ENCODE measurements at regions not wholly inside any gene's neighbourhood (a gene's known extent, or its start where the extent isn't known, plus 50 kb on each side); places are given as distances from the start of the nearest gene placed in this dataset.

DNA sequence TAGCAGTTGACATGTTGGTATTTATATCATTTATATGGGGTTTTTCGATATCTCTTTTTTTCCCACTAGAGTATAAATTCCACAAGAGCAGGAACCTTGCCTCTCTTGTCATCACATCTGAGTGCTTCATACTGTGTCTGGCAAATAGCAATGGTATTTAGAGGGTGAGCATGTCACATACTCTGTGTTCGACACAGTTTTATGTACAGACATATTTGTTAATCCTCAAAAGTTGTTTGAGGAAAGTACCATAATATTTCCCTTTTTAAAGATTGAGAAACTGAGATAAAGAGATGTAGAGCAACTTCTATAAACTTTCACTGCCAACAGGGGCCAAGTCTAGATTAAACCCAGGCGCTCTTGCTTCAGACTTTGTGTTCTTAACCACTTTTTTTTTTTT lies 324.6 kb upstream of the PDGFD start:
- TF ChIP-seq POLR2A (IDR thresholded peaks at IDR 0.05) (no peak), EP300 (IDR thresholded peaks at IDR 0.05) (no peak), CTCF (IDR thresholded peaks at IDR 0.05) (no peak)
- intact Hi-C loops (cut with DNase I): no loop called here
- no peaks in the 10 kb centered on the region for H3K4me1 ChIP-seq (ENCODE audit: insufficient read depth)
- H3K4me3 ChIP-seq: no peak overlapping the region
- WGBS, 3 donors: 94 to 98% (median 95%) methylated on average over 3 of the region's 3 CpGs
- no peak overlapping the region for H3K27ac ChIP-seq
- DNase-seq: no peak
- no peaks in the 10 kb centered on the region for H3K36me3 ChIP-seq
- peaks cover 0 to 2% of the 10 kb centered on the region in 2 donors for H3K9me3 ChIP-seq
- H3K27me3 ChIP-seq: no peaks in the 10 kb centered on the region

GRCh38 chr11:104487046-104487806 lies 323.3 kb upstream of the PDGFD start:
- Histone ChIP-seq H3K27me3 (no peaks in the 10 kb centered on the region), H3K36me3 (no peaks in the 10 kb centered on the region), H3K9me3 (peaks cover 0 to 2% of the 10 kb centered on the region in 2 donors), H3K27ac (no peak overlapping the region), H3K4me1 (ENCODE audit: insufficient read depth) (no peaks in the 10 kb centered on the region), H3K4me3 (no peak overlapping the region)
- no peak for TF ChIP-seq CTCF (IDR thresholded peaks at IDR 0.05)
- no peak for TF ChIP-seq EP300 (IDR thresholded peaks at IDR 0.05)
- no peak for TF ChIP-seq POLR2A (IDR thresholded peaks at IDR 0.05)
- WGBS, 3 donors: 38 to 47% (median 46%) methylated on average over 4 of the region's 4 CpGs
- no peak for DNase-seq
- intact Hi-C loops (cut with DNase I): no loop called here

DNA sequence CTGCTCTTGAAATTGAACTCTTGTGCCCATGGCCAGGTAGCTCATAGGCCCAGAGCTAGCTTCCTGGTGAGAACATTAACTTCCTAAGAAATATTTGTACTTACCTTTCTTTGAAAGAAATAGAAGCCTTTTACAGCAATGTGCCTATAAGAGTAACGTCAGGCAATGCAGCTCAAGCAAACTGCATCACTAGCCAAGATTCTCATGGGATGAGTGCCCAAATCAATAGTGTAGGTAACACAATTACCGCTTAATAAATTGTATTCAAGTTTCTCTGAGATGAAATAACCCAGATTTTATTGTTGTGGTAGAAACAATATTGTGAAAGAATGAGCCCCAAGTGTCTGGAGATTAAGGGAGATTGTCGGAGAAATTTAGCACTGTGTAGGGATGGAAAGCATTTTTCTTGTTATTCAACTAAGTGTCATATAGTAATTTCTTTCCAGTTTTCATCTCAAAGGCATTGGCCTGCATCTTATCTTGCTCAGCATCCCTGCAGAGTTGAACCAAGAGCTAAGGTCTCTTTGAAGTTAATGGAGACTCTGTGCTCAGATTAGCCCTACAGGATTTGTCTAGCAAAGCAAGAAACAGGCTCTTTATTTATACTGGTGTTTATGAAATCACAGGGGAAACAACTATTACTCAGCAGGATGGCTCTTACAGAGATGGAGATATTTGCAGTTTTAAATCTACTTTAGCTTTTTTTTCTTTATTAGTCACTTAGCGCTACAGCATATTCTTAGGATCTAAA lies 321.0 kb upstream of the PDGFD start:
- no peak for DNase-seq
- no peak overlapping the region for H3K4me3 ChIP-seq
- intact Hi-C loops (cut with DNase I): no loop called here
- WGBS, 3 donors: 66 to 71% (median 69%) methylated on average over 4 of the region's 4 CpGs
- no peaks in the 10 kb centered on the region for H3K27me3 ChIP-seq
- H3K36me3 ChIP-seq: no peaks in the 10 kb centered on the region
- no peak overlapping the region for H3K27ac ChIP-seq
- H3K4me1 ChIP-seq (ENCODE audit: insufficient read depth): no peaks in the 10 kb centered on the region
- no peak for TF ChIP-seq EP300 (IDR thresholded peaks at IDR 0.05)
- no peak for TF ChIP-seq CTCF (IDR thresholded peaks at IDR 0.05)
- no peak for TF ChIP-seq POLR2A (IDR thresholded peaks at IDR 0.05)
- H3K9me3 ChIP-seq: no peaks in the 10 kb centered on the region

DNA sequence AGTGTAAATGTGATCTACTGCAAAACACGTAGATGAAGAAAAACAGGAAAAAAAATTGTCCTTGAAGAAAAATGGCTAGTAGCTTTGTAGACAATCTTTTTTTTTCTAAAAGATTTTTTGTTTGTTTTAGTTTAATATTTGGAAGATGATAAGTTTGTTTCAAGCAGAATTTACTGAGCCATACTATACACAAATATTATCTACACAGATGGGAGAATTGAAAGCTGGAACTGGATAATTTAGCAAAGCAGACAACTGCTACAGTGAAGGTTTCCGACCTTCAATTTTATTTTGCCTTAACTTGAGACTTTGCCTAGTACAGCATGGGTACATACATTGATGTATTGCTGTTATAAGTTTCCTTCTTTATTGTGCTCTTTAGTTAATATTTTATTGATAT lies 313.0 kb upstream of the PDGFD start:
- WGBS, 3 donors: 9 to 33% (median 10%) methylated on average over 2 of the region's 2 CpGs
- H3K27ac ChIP-seq: peak overlapping the region in 1 of 2 donors; percentile 21
- no peak for TF ChIP-seq EP300 (IDR thresholded peaks at IDR 0.05)
- no peak for TF ChIP-seq POLR2A (IDR thresholded peaks at IDR 0.05)
- TF ChIP-seq CTCF (IDR thresholded peaks at IDR 0.05): no peak

More for the DNA sequence above, 313.0 kb upstream of the PDGFD start:
- Histone ChIP-seq H3K4me3 (no peak overlapping the region), H3K4me1 (ENCODE audit: insufficient read depth) (no peaks in the 10 kb centered on the region), H3K27me3 (no peaks in the 10 kb centered on the region), H3K9me3 (no peaks in the 10 kb centered on the region), H3K36me3 (no peaks in the 10 kb centered on the region)
- intact Hi-C loops (cut with DNase I): no loop called here
- DNase-seq: no peak

Data from ovary (tissue), 7 donors.